ENCODE measurements at regions not wholly inside any gene's neighbourhood (a gene's known extent, or its start where the extent isn't known, plus 50 kb on each side); places are given as distances from the start of the nearest gene placed in this dataset.

- Histone ChIP-seq H3K9me3 (replicated peaks; ENCODE audit: control insufficient read depth, insufficient read depth, low read length) (no peaks in the 10 kb centered on the region), H3K27ac (ENCODE audit: insufficient read depth, low read depth, low read length) (no peak overlapping the region), H3K36me3 (ENCODE audit: control insufficient read depth in 2 of 2, extremely low read depth in 1 of 2, insufficient read depth in 2 of 2, low read length in 2 of 2) (no peaks in the 10 kb centered on the region), H3K79me2 (ENCODE audit: control insufficient read depth, insufficient read depth, low read length) (no peaks in the 10 kb centered on the region), H3K9ac (replicated peaks; ENCODE audit: extremely low read depth, insufficient read depth, low read length) (no peak overlapping the region), H3K27me3 (ENCODE audit: control insufficient read depth in 2 of 2, insufficient read depth in 2 of 2, low read length in 2 of 2) (no peaks in the 10 kb centered on the region), H3K9me1 (replicated peaks; ENCODE audit: control insufficient read depth, extremely low read depth, insufficient read depth, low read length) (no peaks in the 10 kb centered on the region), H3K4me1 (ENCODE audit: control insufficient read depth, extremely low read depth, insufficient read depth, low read length) (peaks cover 14% of the 10 kb centered on the region), H4K20me1 (replicated peaks; ENCODE audit: control insufficient read depth, extremely low read depth, insufficient read depth, low read length) (no peaks in the 10 kb centered on the region), H3K4me2 (ENCODE audit: insufficient read depth, low read length) (no peak overlapping the region), H3K4me3 (replicated peaks in 1 of 3; ENCODE audit: insufficient read depth in 1 of 3, low read depth in 1 of 3, low read length in 3 of 3) (no peak overlapping the region), H2AFZ (ENCODE audit: low read depth, low read length) (no peak overlapping the region)
- CTCF ChIA-PET: interaction anchor here (1.3 to 3.5 kb wide), 4 partner anchors 10 to 623 kb away, joined by 3 to 25 read pairs (median 15); no protein-coding TSS in a partner anchor
- BruUV-seq (replicated peaks): no TSS peak
- DNase-seq (ENCODE audit: low read depth, low spot score): no peak
- no peak for FAIRE-seq
- TF ChIP-seq POLR2A (IDR thresholded peaks at IDR 0.05; ENCODE audit: low read depth, low read length): no peak
- TF ChIP-seq GATA2 (IDR thresholded peaks at IDR 0.05; ENCODE audit: insufficient read depth, insufficient read length, low read depth, low read length): no peak
- TF ChIP-seq EZH2 (IDR thresholded peaks at IDR 0.05; ENCODE audit: borderline replicate concordance, low read depth, low read length, severe bottlenecking): no peak
- TF ChIP-seq MAX (IDR thresholded peaks at IDR 0.05; ENCODE audit: insufficient read depth, insufficient read length): no peak
- TF ChIP-seq MYC (IDR thresholded peaks at IDR 0.05; ENCODE audit: low read depth, low read length): no peak
- TF ChIP-seq FOS (IDR thresholded peaks at IDR 0.05; ENCODE audit: borderline replicate concordance, insufficient read depth, low read length): no peak
- TF ChIP-seq JUN (IDR thresholded peaks at IDR 0.05; ENCODE audit: borderline replicate concordance, insufficient read depth, insufficient read length, low read depth): no peak
- TF ChIP-seq CTCF (IDR thresholded peaks at IDR 0.05; ENCODE audit: extremely low read depth in 1 of 2, insufficient read depth in 1 of 2, low read depth in 1 of 2, low read length in 2 of 2): no peak
- no peak for TF ChIP-seq POLR2AphosphoS5 (IDR thresholded peaks at IDR 0.05; ENCODE audit: insufficient read depth, low read depth, low read length)
- intact Hi-C loops (cut with micrococcal nuclease) (loop anchor here (5.0 to 10.0 kb wide), 6 partner anchors 63 to 1380 kb away; partner anchors contain the start of gene RAVER2), dilution Hi-C loops (cut with MboI; ENCODE audit: extremely low pct_ligation_motif_present, low sequenced_read_pairs) (no loop called here)
- POLR2A ChIA-PET: no interaction called here
These were observed 83.0 kb upstream of the AK4 start for GRCh38 chr1:65064981-65065380.
